GM19467 (cell line): ENCODE measurements at regions not wholly inside any gene's neighbourhood (a gene's known extent, or its start where the extent isn't known, plus 50 kb on each side); places are given as distances from the start of the nearest gene placed in this dataset.

Experiments
- ATAC-seq: cut with Tn5 transposase; IDR thresholded peaks from one replicate; pipeline ENCODE4 v1.9.1; 2021; ENCODE audit warnings: mild to moderate bottlenecking, moderate library complexity; ENCODE audit not compliant: unreplicated experiment

DNA sequence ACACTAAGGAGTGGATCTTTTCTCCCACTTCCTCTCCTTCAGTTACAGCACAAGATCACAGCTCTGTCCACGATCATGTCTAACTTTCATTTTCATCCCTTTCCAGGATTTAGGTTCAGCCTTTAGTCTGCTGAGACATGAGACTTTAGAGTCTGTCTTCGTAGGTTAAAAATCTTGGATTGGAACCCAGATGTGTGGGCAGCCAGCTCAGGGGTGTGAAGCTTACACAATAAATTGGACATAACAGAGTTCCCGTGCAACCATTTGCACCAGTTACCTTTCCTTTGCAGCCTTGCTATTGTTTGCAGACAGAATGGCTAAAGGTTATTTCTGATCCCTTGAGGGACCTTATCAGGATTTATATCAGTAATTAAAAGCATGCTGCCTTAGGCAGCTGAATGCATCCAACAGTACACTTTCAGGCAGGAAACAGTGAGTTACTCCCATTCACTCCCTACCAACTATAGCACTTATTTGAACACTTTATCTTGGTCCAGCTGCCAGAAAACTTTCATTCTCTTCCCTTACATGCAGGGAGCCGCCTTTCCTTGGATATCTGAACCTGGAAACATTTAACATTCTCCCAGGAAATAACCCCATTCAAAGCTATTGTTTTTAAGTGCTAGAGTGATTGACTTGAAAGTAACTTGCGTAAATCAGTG, 87.3 kb downstream of the TMEM100 start:
- no peak for ATAC-seq

DNA sequence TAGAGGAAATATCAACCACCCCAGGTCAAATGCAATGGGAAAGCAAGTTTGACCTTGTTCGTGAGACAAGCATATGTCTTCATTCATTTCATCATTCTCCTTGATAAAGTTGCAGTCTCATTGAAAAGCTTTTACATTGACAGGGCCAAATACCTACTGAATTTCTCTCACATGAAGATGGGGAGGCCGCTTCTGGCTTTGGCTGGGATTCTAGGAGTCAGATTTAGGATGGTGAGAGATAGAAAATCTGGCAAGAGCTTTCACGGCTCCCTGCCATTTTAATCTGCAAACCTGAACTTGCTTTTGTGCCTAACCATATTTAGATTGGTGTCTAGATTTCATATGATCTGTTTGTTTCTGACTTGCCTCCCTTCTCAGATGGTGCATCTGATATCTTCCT, 88.0 kb downstream of the TMEM100 start:
- no peak for ATAC-seq

DNA sequence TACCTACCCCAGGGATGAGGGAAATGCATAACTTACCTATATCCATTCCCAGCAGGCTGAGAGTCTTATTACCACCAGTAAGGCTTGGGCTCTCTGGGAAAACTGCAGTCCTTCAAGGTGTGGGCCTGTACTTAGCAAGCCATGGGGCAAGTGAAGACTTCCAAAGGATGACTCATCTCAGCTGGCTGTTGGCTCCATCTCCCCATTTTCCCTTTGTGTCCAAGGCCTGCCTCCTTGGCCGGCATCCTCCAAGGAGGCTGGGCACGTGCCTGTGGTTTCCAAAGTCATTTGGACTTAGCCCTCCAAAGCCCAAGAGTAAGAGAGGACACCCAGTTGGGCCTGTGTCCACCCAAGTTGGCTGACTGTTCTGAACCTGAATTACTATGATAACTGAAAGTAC, 89.8 kb downstream of the TMEM100 start:
- ATAC-seq, result no peak

DNA sequence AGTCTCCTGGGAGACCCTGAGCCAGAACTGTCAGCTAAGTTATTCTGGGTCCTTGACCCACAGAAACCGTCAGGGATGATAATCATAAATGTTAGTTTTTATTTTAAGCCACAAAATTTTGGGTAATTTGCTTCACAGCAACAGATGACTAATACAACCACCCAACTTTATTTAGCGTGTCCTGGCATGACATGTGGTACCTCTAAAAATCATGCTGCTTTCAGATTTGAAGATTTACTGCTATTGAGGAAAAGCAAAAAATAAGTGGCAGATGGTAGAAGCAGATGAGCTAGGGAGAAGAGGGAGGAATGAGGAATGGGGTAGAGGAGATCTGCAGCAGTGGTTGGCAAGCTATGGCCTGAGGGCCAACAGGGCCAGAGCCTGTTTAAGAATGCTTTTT, 90.4 kb downstream of the TMEM100 start:
- no peak for ATAC-seq

DNA sequence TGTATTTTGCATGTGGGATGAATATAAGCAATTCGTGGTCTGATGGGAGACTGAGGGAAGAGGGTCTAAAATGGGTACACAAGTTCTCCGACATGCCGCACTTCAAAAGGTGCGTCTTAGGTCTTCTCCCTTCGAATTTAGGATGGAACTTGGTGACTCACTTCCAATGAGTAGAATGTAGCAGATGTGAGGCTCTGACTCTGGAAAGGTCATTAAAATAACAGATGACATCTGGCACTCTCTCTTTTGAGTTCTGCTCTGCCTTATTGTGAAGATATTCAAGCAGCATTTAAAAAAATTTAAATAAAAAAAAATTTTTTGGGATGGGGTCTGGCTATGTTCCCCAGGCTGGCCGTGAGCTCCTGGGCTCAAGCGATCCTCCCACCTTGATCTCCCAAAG, 92.7 kb downstream of the TMEM100 start:
- no peak for ATAC-seq

DNA sequence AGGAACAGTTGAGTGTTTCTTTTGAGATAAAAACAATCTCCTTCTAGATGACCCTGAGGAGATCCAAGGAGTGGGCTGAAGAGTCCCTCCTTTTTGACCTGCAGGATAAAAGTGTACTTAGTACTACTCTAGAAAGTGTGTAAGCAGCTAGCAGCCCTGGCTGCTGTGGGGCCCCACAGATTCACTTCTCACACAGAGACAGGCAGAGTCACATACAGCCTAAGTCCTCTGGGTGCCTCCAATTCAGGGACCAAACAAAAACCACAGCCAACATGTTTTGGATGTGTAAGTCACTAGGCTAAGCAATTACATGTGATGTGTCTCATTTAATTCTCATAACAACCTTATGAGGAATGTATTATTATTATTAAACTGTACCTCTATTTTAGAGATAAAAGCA, 97.1 kb downstream of the TMEM100 start:
- peak; percentile 50 for ATAC-seq

DNA sequence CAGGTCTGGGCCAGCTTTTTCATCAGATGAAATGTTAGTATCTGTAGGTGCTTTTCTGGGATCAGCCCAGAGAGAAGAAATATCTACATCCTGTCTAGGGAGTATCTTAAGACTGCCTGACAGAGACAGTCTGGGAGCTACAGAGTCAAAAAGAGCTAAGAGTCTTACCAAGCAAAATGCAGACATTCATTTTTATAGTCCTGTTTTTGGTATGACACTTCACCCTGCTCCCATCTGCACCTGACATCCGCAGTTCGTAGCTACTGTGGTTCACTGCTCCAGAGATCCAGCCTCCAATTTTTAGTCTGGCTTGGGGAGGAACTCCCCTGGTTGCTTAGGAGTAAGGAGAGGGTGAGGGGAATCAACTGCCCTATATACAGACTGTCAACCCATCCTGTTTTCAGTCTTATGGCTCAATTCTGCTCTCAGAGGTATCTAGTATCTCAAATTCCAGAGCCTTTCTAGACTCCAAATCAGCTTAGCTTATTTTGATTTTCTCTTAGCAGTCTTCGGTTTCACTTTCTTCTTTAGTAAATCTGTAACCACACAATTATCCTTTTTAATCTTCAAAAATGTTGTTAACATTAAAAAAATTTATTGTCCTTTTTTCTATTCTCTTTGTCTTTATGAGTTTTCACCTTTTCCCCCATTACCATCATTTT, 97.8 kb downstream of the TMEM100 start:
- ATAC-seq, result peak; percentile 50

DNA sequence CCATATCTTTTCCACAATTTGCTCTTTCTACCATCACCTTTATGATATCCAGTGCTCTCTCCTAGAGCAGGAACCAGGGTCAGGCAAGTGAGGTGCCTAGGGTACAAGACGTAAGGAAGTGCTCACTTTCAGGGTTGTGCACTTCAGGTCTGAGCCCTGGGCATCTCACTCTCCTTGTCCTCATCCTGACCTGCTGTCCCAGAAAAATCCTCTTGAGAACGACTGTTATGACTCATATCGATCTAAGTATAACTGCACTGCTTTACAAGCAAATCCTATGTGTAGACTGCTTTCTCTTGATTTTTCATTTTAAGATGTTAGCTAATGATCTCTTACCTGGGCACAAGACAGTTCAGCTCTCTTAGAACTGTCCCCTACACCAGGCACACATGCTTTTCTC, 100.1 kb downstream of the TMEM100 start:
- ATAC-seq, result no peak

DNA sequence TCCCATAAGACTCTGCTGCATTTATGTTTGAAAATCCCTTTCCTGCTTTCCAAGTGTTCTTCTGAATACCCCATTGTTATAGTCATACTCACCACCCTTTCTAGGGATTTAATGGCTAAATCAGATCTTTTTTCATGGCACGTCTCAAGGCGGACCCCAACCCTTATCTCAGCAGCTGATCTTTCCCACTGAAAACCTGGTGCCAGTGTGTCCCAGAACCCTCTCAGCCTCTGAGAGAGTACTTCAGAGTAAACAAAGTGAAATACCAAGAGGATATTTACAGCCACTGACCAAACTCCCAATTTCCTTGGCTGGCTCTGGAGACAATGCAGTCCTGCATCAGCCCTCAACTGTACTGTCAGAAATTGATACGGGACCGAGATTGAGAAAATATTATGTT, 101.7 kb downstream of the TMEM100 start:
- no peak for ATAC-seq

DNA sequence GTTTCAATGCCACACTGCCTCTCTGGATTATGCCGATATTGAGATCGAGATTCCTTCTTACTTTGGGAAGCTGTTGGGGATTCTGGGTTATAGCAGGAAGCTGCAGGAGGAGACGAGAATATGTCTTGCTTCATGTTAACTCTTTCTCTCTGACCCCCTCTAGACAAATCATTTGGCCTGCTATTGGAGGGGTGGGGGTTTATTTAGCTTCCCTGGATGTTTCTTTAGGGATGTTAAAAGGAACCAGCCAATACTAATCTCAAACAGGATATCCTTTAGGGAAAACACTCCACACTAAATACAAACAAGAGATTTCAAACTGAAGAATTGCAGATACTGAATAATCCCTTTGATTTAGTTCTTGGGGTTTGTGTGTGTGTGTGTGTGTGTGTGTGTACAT, 102.6 kb downstream of the TMEM100 start:
- ATAC-seq, result no peak

DNA sequence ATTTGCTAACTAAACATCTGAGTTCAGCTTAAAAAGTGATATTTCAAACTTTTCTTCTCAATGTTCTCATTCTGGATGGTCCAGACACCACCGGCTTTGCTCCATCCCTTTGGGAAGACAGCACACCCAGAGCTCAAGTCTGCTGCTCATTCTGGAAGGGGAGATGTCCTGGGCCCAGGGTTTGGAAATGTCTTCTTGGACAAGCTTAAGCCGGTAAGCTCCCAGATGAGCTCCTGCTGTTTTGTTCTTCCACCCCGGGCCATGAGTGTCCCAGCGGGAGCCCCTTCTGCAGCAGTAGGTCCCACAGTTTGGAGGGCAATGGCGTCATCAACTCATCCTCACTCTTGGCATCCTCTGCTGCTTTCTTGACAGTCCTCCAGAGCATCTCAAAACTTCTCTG, 105.2 kb downstream of the TMEM100 start:
- ATAC-seq, result no peak

DNA sequence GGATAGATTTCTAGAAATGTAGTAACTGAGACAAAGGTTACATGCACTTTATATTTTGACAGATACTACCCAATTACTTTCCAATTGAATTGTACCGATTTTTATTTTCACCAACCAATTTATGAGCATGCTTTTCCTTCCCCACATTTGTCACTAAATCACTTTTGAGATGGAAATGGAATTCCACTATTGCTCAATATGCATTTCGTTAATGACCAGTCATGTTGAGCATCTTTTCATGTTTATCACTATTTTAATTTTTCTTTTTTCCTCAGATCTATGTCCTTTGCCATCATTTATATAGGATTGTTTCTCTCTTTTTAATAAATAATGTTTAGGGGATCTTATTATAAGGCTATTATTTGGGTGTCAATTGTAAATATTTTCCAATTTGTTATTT, 102.8 kb upstream of the SMIM36 start:
- ATAC-seq, result no peak

DNA sequence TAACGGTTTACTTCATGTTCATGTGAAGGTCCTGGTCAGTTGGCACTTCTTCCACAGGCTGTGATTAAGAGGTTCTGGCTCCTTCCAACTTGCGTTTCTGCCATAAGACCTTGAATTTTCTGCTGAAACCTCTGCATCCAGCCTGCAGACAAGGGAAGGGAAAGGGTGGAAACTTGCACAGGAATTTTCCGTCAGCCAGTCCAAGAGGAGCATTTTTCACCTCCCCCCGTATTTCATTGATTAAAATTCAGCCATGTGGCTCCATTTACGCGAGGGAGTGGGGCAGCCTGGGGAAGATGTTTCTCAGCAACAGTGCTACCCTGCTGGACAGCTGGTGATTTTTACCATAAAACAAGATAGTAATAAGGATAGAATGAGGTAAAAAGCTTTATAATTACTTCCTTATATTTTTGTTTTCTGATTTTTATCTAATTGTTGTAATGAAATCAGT, 101.5 kb upstream of the SMIM36 start:
- no peak for ATAC-seq

DNA sequence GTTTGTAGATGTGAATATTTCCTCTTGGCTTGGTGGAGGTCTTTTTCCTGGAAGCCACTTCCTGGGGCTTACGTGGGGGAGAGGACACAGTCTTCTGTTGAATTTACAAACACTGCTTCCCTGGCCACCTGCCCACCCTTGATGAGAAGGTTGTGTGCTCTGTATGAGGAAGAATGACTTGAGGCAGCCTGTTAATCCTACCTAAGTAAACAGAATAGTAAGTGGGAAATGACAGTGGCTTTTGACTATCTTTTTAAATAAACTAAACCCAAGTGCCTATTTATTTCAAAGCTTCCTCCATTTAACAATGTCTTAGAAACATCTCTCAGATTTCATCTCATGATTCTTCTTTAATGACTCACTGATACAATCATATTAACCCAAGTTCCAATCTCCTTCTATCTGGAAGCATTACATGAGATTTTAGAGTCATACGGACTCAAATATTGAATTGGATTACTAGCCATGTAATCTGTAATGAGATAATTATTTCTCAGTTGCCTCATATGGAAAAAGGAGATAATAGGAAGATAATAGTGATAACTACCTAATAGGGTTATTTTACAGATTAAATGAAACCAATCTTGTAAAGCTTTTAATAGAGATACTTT, 96.6 kb upstream of the SMIM36 start:
- ATAC-seq, result no peak

DNA sequence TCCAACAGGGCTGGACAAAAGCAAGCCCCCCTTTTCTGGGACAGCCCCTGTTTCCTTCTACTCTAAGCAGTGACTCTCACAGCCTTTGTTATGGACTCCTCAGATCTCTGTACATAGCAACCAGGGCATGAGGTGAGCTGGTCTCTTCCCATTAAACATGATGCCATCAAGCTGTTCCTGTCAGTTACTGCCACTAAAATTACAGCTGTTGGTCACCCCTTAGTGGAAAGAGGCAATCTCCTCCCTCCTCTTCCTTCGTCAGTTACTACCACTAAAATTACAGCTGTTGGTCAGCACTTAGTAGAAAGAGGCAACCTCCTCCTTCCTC, 95.2 kb upstream of the SMIM36 start:
- no peak for ATAC-seq

DNA sequence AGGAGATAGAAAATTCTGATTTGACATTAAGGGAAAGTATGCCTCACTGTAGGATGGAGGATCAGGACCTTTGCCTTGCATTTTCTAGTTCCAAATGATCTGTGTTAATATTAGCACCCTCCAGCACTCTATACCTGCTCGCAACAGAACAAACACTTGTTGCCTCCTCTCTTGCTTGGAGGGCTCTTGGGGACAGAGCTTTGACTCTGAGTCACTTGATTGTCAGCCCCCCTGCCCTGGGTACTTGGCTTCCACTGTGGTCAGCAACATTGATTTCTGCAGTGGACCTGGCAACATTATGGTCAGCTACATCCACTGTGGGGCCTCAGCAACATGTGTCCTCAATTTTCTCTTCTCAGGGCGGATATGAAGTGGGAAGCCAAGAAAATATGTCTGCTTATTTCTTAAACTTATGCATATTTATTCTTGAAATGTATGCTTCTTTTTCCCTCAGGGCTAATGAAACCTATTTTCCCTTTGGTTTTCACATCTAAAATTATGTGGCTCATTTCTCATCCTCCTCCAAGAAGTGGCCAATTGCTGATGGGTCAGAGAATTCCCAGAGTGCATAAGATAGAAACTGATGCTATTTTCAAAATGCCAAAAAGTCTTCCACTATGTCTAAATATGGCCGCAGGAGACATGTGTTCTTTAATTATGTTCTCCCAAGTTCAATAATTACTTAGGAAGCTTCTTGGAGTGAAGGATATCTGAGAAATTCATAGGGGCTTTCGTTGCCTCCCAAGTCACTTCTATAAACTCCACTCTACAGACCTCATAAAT, 94.6 kb upstream of the SMIM36 start:
- no peak for ATAC-seq

DNA sequence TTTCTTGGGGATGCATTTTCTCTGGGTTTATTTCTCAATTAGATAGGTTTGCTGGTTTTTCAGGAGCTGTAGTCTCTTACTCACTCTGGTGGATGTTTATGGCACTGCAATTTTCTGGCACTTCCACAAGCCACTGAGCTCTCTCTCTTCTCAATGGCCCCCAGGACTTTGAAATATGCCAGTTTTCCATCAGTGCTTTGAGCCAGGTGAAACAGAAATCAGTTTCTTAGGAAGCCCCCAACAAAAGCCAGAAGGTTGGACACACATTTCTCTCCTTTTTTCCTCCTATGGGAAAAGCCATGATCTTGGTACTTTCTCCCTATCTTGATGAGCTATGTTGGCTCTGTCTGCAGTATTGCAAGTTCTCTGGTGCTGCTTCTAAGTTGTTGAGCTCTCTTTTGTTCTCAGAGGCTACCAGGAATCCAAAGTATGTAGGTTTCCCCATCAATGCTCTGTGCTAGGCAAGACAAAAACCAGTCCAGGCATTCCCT, 90.7 kb upstream of the SMIM36 start:
- peak; percentile 88 for ATAC-seq

DNA sequence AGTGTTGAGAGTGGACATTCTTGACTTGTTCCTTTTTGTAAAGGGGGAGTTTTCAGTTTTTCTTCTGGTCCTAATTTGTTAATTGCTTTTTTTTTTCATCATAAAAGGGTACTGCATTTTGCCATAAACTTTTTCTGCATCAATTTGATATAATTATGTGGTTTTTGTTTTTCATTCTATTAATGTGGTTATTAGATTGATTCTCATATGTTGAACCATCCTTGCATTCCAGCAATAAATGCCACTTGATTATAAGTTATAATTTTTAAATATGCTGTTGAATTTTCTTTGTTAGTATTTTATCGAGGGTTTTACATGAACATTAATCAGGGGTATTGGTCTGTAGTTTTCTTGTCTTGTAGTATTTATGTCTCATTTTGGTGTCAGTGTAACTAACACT, 87.2 kb upstream of the SMIM36 start:
- no peak for ATAC-seq

DNA sequence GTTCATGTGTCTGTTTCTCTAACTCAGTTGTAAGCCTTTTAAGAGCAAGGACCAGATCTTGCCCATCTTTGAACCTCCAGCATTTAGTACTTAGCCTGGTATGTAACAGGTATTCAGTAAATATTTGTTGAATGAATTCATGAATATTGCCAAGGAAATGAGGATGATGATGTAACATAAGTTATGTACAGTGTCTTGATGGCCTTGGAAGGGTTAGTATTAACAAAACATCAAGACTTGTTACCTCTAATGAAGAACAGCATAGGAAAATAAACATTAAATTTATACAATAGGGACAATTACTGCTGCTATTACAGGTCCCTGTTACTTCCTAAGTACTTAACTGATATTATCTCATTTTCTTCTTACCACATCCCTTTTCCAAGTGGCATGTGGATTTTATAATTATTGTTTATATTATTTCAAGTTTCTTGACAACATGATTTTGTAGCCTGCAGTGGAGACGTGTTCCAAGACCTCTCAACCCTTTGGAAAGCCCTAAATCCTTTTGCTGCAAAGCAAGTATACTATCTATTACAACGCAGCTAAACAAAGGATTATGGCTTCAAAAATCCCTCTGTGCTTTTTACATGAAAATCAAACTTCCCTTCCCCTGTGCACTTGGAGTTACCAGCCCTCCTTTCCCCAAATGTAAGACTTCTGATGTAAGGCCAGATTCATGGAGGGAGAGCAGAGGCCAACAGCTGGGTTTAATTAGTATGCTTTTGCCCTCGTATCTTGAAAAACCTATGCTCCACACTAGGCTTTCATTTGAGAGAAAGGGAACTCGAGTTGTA, 77.4 kb upstream of the SMIM36 start:
- ATAC-seq, result no peak

DNA sequence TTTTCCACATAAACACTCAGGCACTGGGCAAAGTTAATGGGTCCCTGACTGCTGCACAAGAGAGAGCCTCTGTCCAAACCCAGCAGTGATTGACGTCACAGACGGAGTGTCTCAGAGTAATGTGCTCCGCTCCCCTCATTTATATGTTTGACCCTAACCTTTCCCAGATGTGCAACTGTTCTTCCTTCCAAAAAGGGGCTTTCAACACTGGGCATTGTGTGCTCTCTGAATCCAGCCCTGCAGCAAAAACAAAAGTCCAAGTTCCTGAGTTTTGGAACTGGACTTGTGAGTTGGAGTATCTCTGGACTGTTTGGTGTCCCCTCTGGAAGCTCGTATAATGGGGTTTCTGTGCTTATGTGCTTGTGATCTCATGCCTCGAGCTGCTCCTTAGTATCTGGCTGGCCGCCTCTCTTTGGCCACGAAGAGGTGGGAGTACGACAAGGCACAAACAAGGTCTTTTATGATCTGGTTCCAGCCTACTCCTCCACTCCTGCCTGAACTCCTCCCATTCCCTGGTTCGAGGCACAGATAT, 76.4 kb upstream of the SMIM36 start:
- no peak for ATAC-seq

DNA sequence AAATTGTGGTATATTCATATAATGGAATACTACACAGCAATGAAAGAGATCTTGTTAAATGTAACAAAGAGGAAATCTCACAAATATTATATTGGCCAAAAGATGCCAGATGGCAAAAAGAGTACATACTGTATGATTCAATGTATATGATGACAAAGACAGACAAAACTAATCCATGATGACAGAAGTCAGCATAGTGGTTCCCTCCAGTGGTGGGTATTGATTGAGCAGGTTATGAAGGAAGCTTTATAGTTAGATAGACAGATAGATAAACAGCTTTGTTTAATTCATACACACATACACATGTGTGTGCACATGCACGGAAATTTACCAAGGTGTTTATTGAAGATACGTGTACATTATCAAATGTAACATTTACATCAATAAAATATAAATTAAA, 74.4 kb upstream of the SMIM36 start:
- ATAC-seq, result no peak
